SH-SY5Y (cell line): ENCODE measurements at regions not wholly inside any gene's neighbourhood (a gene's known extent, or its start where the extent isn't known, plus 50 kb on each side); places are given as distances from the start of the nearest gene placed in this dataset.

Experiments used
- GATA2 ChIP-seq: IDR thresholded peaks from 2 replicates; pipeline ENCODE4 v1.6.1; 2011; ENCODE audit warnings: mild to moderate bottlenecking, low read depth, low read length
- GATA3 ChIP-seq: IDR thresholded peaks from 2 replicates; pipeline ENCODE4 v1.6.1; 2011; ENCODE audit warnings: low read depth, mild to moderate bottlenecking, low read length, moderate library complexity

DNA sequence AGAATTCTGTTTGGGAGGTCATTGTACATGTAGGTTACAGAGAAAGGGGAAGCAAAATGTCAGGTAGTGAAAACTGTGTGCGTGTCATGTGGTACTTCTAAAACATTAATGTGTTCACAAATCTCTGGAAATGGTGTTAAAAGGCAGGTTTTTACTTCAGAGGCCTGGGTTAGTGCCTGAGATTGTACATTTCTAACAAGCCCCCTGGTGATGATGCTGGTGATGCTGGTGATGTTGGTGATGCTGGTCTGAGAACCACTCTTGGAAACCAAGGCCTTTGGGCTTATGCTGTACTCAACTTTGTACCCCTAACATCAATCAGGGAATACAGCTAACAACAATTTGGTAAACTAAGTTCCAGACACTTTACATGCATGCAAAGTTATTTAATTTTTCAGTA, 187.1 kb downstream of the SCG2 start:
- TF ChIP-seq GATA2 (no peak), GATA3 (no peak)

DNA sequence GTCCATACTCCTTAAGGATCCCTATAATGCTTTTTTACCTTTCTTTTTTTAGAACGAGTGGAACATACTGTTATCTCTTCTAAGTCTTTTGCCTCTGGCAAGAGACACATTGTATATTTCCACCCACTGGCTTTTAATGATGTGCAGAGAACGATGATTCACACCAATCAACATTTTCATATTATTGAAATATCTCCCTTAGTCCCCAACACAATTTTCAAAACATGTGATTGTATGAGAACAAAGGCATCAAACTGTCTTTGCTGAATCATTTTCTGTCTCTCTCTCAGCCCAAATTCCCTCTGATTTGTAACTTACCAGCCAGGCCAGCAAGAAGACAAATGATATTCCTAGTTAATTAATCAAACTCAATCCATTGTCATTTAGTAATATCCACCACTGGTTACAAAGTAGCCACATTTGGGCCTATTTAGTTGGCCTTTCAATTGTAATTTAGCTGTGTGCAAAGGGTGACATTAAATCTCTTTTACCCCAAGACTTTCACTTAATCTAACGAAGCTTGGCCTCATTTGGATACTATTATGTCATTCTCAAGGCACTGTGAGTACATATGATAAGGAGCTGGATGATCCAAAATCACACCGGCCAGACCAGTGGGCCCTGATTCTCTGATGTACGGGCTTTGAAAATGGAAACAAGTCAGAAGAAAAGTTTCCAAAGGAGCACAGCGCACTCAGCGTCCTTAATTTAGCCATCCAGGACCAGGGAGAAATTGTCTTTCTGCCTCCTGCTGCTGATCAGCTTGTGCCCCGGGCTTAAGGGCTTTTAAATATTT, 185.1 kb downstream of the SCG2 start:
- no peak for TF ChIP-seq GATA2
- no peak for TF ChIP-seq GATA3

DNA sequence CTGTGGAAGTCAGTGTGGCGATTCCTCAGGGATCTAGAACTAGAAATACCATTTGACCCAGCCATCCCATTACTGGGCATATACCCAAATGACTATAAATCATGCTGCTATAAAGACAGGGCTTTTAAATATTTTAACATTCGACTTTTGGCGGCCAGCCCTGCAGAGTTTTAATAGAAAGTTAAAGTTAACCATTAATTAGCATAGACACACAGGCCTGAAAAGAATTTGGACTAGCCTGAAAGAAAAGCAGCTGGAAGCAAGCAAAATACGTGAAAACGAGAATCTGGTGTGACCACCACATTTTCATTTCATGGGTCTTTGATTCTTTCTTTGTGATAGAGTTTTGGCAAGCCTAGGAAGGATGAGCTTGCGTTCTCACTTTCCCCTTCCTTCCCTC, 184.0 kb downstream of the SCG2 start:
- TF ChIP-seq GATA3, result no peak
- no peak for TF ChIP-seq GATA2

DNA sequence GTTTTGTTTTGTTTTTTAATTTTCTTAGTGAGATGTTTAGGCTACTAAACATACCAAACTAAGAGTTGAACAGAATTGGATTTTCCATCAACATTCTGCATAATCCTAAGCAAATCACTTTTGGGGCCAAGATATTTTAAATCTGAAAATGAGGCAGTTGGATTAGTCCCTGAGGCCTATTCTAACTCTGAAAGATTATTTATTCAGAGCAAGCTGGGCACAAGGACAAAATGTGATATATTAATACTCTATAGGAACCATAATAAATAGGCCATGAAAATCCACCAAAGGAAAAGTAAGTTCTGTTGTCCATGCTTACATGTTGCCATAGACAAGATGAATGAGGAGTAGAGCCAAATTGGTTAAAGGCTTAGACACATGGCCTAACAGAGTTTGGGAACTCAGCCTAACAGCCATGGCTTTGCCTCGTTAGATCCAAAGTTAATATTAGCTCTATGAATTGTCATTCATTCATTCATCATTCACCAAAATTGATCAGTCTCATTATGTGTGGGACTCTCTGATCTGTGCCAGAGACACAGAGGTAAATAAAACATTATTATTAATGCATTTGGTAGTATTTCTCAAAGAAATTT, 183.5 kb downstream of the SCG2 start:
- TF ChIP-seq GATA2, result no peak

DNA sequence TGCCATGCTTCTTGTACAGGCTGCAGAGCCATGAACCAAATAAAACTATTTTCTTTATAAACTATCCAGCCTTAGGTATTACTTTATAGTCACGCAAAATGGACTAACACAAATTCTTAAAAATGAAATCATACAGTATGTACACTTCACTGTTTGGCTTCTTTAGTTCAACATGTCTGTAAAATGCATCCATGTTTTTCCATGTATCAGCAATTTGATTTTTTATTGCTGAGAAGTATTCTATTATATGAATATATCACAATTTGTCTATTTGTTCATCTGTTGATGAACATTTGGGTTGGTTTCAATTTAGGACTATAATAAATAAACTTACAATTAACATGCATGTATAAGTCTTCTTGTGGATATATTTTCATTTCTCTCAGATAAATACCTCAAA, 182.1 kb downstream of the SCG2 start:
- no peak for TF ChIP-seq GATA3
- TF ChIP-seq GATA2, result no peak

DNA sequence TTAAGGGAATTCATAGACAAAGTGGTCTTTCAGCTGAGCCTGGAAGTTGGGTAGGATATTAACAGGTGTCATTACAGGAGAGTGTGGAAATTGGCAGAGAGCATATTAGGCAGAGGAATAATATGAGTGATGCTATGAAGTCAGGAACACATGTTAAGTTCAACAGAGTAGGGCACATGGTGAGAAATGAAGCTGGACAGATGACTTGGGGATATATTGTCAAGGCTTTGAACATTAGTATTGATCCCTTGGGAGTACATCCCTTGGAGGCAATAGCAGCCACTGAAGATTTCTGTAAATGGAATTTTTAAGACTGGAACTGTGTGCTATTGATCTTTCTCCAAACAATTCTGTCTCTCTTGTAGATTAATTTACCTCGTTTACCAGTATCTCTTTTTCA, 170.7 kb downstream of the SCG2 start:
- TF ChIP-seq GATA2 (no peak), GATA3 (no peak)

DNA sequence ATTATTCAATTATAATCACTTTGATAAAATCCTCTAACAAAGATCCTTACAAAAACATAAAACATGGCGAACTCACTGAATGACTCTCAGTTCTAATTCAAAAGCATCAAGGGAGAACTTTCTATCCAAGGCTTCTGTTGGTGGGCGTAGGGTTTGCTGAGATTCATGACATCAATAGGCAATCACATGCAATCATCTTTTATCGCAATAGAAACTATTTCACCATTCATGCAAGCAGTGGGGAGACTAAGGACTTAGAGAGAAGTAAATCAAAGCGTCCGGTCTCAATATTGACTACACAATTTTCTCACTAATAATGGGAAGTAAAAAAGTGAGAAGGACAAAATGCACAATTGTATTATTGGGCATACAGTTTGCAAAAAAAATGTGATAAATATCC, 168.7 kb downstream of the SCG2 start:
- TF ChIP-seq GATA3 (no peak), GATA2 (no peak)

DNA sequence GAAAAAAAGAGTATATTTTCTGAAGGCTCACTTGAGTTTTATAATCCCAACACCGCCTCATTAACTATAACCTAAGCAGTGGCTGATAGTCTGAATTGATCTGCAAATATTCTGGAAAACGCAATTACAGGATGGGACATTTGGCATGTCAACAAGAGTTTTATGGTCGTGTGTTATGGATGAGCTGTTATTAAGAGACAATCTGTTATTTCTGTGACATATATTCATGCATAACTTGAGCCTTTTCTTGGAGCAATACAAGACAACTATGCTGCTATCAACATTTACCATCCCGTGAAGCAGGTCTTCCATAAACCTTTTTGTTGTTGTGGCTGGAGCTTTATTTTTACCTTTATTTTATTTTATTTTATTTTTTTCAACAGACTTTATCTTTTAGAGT, 164.4 kb downstream of the SCG2 start:
- TF ChIP-seq GATA3, result no peak
- no peak for TF ChIP-seq GATA2

DNA sequence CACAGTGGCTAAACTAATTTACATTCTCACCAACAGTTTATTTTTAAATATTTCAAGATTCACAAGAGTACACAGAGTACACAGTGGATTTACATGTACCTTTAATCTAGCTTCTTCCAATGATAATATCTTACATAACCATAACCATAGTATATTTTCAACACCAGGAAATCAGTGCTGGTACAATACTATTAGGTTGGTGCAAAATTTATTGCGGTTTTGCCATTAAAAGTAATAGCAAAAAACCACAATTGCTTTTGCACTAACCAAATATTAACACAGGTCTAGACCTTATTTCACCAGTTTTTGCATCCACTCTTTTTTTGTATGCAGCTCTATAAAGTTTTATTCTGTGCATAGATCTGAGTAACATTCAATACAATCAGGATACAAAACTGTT, 163.0 kb downstream of the SCG2 start:
- TF ChIP-seq GATA3, result no peak
- no peak for TF ChIP-seq GATA2

DNA sequence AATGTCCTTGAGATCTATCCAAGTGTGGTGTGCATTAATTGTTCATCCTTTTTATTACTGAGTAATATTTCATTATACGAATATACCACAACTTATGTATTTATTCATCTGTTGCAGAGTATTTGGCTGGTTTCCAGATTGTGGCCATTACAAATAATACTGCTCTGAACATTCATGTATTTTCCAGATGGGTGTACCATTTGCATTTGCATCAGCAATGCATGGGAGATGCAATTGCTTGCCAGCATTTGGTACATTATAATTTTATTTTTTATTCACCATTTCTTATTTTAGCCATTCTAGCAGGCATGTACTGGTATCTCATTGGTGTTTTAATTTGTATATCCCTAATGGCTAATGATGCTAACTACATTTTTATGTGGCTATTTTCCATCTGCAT, 162.4 kb downstream of the SCG2 start:
- TF ChIP-seq GATA3 (no peak), GATA2 (no peak)

DNA sequence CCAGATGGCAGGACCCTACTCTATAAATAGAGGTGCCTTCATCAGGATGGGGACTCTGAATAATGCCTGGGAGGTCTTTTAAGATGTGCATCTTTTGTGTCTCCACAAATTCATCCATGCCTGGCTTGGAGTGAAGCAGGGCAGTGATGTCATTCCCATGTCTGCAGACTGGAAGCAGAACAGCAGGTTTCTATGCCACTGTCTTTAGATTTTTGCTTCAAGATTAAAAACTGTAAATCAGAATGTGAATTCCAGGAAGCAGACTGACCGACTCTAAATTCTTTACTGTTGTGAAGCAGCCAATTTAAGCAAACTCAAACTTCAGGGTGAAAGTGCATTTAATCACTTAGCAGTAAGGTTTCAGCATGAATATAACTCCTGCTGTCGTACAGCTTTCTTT, 159.3 kb downstream of the SCG2 start:
- TF ChIP-seq GATA3, result no peak
- TF ChIP-seq GATA2, result no peak

DNA sequence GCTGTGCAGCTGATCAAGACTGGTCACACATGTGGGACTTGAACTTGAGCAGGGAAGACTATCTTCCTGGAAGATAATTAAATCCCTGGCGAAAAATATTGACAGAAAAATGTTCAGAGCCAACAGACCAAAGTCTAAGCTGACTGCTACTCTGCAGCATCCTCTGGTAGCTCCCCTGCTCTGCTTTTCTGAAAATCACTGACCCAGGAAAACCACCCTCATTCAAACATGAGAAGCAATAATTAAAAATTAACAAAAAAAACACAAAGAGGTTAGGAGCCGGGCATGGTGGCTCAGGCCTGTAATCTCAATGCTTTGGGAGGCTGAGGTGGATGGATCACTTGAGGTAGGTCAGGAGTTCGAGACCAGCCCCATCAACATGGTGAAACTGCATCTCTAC, 151.9 kb downstream of the SCG2 start:
- TF ChIP-seq GATA2 (no peak), GATA3 (no peak)

DNA sequence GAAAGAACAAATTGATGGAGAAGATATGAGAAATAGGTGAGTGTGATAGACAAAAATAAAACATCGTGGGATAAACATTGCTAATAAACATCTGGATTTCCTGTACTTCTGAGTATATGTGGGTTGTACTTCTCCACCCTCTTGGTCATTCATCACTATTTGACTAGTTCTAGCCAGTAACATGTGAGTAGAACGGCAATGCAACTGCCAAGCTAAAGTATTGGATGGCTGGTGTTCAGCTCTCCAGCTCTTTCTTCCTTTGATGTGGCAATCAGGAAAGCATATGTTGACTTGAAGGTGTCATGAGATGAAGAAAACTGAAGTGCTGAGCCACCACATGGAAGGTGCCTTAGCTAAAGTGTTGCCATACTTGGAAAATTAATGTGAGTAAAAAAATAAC, 144.9 kb downstream of the SCG2 start:
- TF ChIP-seq GATA2, result no peak
- no peak for TF ChIP-seq GATA3

DNA sequence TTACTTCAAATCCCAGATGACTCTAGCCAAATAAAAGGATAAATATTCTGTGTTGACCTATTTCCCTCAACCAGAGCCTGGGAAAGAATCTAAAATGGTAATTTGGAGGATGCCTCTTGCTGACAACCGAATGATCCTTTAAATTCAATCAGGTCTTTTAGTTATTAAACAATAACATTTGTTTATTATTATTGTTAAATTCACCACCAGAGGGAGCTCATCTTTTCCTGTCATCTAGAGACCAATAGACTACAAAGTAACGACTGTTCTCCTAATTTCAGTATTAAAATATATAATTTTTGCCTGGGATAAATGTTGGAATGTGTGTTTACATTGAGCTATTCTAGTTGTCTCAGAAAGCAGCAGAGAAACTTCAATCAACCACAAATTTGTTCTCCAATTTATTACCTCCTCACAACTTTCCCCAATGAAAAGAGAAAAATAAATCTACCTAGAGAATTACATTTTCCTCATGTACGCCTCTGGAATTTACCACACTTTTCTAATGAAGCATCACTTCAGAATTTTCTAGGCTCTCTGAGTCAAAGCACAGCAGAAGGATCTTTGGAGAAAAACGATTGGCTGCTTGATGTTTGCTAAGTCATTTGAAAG, 142.7 kb downstream of the SCG2 start:
- TF ChIP-seq GATA2 (no peak), GATA3 (no peak)

DNA sequence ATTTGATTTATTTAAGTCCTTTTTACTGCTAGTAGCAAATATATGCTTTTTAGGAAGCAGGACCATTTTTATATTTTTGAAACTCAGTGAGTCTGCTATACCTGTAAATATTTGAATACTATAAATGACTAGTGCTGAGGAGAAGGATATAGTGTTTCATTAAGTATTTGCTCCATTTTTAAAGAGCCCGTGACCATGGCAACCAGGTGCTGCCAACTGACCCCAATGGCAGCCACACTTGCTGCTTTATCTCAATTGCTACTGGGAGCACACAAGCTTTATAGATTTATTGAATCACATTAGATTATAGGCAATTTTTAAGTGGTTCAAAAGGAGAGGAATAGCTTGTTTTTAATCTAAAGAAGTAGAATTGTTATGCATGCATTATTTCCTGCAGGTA, 142.0 kb downstream of the SCG2 start:
- TF ChIP-seq GATA2 (no peak), GATA3 (no peak)

DNA sequence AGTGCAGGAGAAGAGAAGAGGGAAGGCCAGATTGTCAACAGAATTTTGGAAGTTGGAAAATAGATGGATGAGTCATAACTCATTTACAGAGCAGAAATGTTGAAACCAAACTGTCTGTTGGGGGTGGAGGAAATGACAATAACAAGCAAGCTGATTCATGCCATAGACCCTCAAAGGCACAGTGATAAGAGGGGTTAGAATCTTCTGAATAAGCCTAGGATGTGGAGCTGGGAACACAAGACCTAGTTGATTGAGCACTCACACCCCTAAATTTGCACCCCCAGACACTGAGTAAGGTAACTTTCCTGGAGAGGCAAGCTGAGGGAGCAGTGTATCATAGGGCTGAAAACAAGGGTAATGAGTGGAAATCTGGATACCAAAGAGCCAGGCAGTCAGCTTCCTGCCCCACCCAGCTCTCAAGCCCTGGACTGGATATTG, 141.4 kb downstream of the SCG2 start:
- TF ChIP-seq GATA3, result no peak
- no peak for TF ChIP-seq GATA2
